ENCODE measurements at regions not wholly inside any gene's neighbourhood (a gene's known extent, or its start where the extent isn't known, plus 50 kb on each side); places are given as distances from the start of the nearest gene placed in this dataset.

DNA sequence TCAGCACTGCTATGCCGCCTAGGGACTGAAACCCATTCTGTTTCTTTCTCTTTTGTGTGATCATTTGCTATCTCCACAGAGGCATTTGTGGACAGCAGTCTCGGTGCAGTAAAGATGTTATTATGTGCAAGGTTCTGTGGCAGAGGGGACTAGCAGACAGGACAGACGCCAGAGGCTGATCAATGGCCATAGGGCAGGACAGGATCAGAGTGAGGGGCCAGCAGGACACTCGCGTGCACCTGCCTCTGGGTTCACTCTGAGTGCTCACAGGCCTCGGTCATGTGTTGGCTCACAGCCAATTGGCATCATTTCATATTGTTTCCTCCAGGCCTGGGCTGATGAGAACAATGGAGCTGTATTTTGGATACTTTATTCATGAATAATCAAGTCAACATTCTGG is 212.6 kb downstream of the TGFB2 start:
- TF ChIP-seq, protein P1, sequence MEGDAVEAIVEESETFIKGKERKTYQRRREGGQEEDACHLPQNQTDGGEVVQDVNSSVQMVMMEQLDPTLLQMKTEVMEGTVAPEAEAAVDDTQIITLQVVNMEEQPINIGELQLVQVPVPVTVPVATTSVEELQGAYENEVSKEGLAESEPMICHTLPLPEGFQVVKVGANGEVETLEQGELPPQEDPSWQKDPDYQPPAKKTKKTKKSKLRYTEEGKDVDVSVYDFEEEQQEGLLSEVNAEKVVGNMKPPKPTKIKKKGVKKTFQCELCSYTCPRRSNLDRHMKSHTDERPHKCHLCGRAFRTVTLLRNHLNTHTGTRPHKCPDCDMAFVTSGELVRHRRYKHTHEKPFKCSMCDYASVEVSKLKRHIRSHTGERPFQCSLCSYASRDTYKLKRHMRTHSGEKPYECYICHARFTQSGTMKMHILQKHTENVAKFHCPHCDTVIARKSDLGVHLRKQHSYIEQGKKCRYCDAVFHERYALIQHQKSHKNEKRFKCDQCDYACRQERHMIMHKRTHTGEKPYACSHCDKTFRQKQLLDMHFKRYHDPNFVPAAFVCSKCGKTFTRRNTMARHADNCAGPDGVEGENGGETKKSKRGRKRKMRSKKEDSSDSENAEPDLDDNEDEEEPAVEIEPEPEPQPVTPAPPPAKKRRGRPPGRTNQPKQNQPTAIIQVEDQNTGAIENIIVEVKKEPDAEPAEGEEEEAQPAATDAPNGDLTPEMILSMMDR (IDR thresholded peaks at IDR 0.05), result no peak
- TF ChIP-seq EP300 (IDR thresholded peaks at IDR 0.05), result no peak
- no peak for TF ChIP-seq POLR2A (IDR thresholded peaks at IDR 0.05)

Measured in ovary (tissue), 3 donors.